Neural cell (in vitro differentiated cells): ENCODE measurements at regions not wholly inside any gene's neighbourhood (a gene's known extent, or its start where the extent isn't known, plus 50 kb on each side); places are given as distances from the start of the nearest gene placed in this dataset.

Experiments used
- H2AFZ ChIP-seq: fragments of 200-600, 300-800 bp; sonication (generic), shearing (Covaris generic); 2 replicates; pipeline ENCODE4 v1.6.0; 2014; ENCODE audit warnings: low read depth, mild to moderate bottlenecking, antibody characterized with exemption, low read length, moderate library complexity
- H3F3A ChIP-seq: fragments of 200-600 bp; shearing (Covaris generic); 2 replicates; pipeline ENCODE4 v1.6.1; 2016; ENCODE audit warnings: mild to moderate bottlenecking, moderate library complexity, mixed read lengths, antibody characterized with exemption, low read length; ENCODE audit not compliant: insufficient read depth, poor library complexity, severe bottlenecking
- H3K27ac ChIP-seq: fragments of 200-600, 300-800 bp; sonication (generic), shearing (Covaris generic); 2 replicates; pipeline ENCODE4 v1.5.1; 2014; ENCODE audit warnings: mild to moderate bottlenecking, low read length, moderate library complexity
- H3K27me3 ChIP-seq: fragments of 300-800, 200-600 bp; sonication (generic), shearing (Covaris generic); 2 replicates; pipeline ENCODE4 v1.6.0; 2014; ENCODE audit warnings: mild to moderate bottlenecking, low read depth, low read length, moderate library complexity; ENCODE audit not compliant: insufficient read depth
- H3K36me3 ChIP-seq: fragments of 300-800, 200-600 bp; sonication (generic), shearing (Covaris generic); 2 replicates; pipeline ENCODE4 v1.5.1; 2014; ENCODE audit warnings: mild to moderate bottlenecking, antibody characterized with exemption, low read length, moderate library complexity; ENCODE audit not compliant: insufficient read depth
- H3K4me2 ChIP-seq: fragments of 300-800, 200-600 bp; sonication (generic), shearing (Covaris generic); 2 replicates; pipeline ENCODE4 v1.6.0; 2014; ENCODE audit warnings: mild to moderate bottlenecking, low read length
- H3K4me3 ChIP-seq: fragments of 300-800, 200-600 bp; sonication (generic), shearing (Covaris generic); 2 replicates; pipeline ENCODE4 v1.5.1; 2014; ENCODE audit warnings: mild to moderate bottlenecking, low read length, moderate library complexity
- H3K79me2 ChIP-seq: fragments of 200-600 bp; shearing (Covaris generic); replicated peaks from 2 replicates; pipeline ENCODE4 v1.6.0; 2014; ENCODE audit warnings: mild to moderate bottlenecking, low read length, moderate library complexity; ENCODE audit not compliant: insufficient read depth
- H3K9ac ChIP-seq: fragments of 300-800, 200-600 bp; sonication (generic), shearing (Covaris generic); 2 replicates; pipeline ENCODE4 v1.6.1; 2016; ENCODE audit warnings: mild to moderate bottlenecking, low read length, mixed read lengths
- H3K9me2 ChIP-seq: fragments of 200-600 bp; shearing (Covaris generic); 2 replicates; pipeline ENCODE4 v1.6.1; 2016; ENCODE audit warnings: mild to moderate bottlenecking, low read length, mixed read lengths; ENCODE audit not compliant: insufficient read depth
- H3K9me3 ChIP-seq: fragments of 200-600, 300-800 bp; sonication (generic), shearing (Covaris generic); 2 replicates; pipeline ENCODE4 v1.6.1; 2016; ENCODE audit warnings: mild to moderate bottlenecking, mixed run types, low read length, moderate library complexity, mixed read lengths
- H4K20me1 ChIP-seq: fragments of 200-600 bp; shearing (Covaris generic); 2 replicates; pipeline ENCODE4 v1.6.1; 2016; ENCODE audit warnings: mild to moderate bottlenecking, mixed run types; ENCODE audit not compliant: insufficient read depth
- POLR2AphosphoS5 ChIP-seq: IDR thresholded peaks from 2 replicates; pipeline ENCODE4 v1.6.1; 2012
- RAD21 ChIP-seq: fragments of 450-650 bp; conservative IDR thresholded peaks from 2 replicates; pipeline ENCODE4 v1.6.1; 2014; ENCODE audit warnings: antibody characterized with exemption, mild to moderate bottlenecking, moderate library complexity
- SMC3 ChIP-seq: fragments of 450-650 bp; conservative IDR thresholded peaks from 2 replicates; pipeline ENCODE4 v1.6.1; 2014; ENCODE audit warnings: antibody characterized with exemption, mild to moderate bottlenecking, moderate library complexity; ENCODE audit not compliant: poor library complexity
- TAF1 ChIP-seq: IDR thresholded peaks from 2 replicates; pipeline ENCODE4 v1.6.1; 2012; ENCODE audit warnings: low read depth
- TF ChIP-seq, protein P1 (sequence below): IDR thresholded peaks from 2 replicates; pipeline ENCODE4 v1.6.1; 2012; ENCODE audit warnings: borderline replicate concordance
- TF ChIP-seq, protein P2 (sequence below): fragments of 450-650 bp; IDR thresholded peaks from 2 replicates; pipeline ENCODE4 v1.5.1; 2014; ENCODE audit warnings: antibody characterized with exemption, mild to moderate bottlenecking, moderate library complexity; ENCODE audit not compliant: poor library complexity, severe bottlenecking

DNA sequence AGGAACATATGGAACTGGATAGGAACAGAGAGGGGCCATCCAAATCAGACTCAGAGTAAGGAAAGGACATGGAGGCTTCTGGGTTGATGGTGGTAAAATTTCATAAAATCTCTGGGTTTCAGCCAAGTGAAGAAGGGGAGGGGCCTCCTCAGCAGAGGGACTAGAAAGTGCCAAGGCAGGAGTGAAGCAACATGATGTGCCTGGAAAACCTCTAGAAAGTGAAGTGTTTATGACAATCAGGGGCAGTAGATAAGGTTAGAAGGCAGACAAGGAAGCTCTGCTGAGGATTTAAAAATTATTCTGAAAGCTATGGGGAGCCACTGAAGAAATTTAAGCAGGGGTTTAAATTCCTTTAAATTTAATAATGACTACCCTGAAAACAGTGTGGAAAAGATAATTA is 126.0 kb upstream of the TENT5A start:
- no peak overlapping the region for H3K4me3 ChIP-seq
- no peak overlapping the region for H2AFZ ChIP-seq
- H3K9me2 ChIP-seq, result no peaks in the 10 kb centered on the region
- no peak overlapping the region for H3K4me2 ChIP-seq
- H3K27me3 ChIP-seq, result no peaks in the 10 kb centered on the region
- no peak overlapping the region for H3K27ac ChIP-seq
- H3K9ac ChIP-seq, result no peak overlapping the region
- no peaks in the 10 kb centered on the region for H4K20me1 ChIP-seq
- no peaks in the 10 kb centered on the region for H3K79me2 ChIP-seq
- H3F3A ChIP-seq, result no peaks in the 10 kb centered on the region
- H3K36me3 ChIP-seq, result no peaks in the 10 kb centered on the region
- TF ChIP-seq RAD21 (no peak), TAF1 (no peak)
- TF ChIP-seq, protein P1, sequence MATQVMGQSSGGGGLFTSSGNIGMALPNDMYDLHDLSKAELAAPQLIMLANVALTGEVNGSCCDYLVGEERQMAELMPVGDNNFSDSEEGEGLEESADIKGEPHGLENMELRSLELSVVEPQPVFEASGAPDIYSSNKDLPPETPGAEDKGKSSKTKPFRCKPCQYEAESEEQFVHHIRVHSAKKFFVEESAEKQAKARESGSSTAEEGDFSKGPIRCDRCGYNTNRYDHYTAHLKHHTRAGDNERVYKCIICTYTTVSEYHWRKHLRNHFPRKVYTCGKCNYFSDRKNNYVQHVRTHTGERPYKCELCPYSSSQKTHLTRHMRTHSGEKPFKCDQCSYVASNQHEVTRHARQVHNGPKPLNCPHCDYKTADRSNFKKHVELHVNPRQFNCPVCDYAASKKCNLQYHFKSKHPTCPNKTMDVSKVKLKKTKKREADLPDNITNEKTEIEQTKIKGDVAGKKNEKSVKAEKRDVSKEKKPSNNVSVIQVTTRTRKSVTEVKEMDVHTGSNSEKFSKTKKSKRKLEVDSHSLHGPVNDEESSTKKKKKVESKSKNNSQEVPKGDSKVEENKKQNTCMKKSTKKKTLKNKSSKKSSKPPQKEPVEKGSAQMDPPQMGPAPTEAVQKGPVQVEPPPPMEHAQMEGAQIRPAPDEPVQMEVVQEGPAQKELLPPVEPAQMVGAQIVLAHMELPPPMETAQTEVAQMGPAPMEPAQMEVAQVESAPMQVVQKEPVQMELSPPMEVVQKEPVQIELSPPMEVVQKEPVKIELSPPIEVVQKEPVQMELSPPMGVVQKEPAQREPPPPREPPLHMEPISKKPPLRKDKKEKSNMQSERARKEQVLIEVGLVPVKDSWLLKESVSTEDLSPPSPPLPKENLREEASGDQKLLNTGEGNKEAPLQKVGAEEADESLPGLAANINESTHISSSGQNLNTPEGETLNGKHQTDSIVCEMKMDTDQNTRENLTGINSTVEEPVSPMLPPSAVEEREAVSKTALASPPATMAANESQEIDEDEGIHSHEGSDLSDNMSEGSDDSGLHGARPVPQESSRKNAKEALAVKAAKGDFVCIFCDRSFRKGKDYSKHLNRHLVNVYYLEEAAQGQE, result no peak
- no peaks in the 10 kb centered on the region for H3K9me3 ChIP-seq

DNA sequence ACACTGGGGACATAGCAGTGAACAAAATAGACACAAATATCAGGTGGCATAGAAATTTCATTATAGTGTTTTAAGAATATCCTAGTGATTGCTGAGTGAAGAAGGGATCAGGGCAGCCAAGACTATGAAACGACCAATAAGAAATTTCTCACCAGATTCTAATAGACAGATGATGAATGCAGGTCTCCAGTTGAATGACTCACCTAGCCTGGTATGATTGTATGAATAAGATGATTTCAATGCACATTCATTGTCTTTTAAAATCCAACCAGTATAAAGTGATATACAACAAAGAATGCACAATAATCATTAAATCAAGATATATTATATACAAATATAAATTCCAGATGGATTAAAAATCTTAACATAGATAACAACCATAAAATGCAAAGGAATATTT is 124.5 kb upstream of the TENT5A start:
- H3K9me3 ChIP-seq, result no peaks in the 10 kb centered on the region
- H3K36me3 ChIP-seq, result no peaks in the 10 kb centered on the region
- H3K27me3 ChIP-seq, result no peaks in the 10 kb centered on the region
- no peak overlapping the region for H3K27ac ChIP-seq
- no peak overlapping the region for H2AFZ ChIP-seq
- no peaks in the 10 kb centered on the region for H4K20me1 ChIP-seq
- no peaks in the 10 kb centered on the region for H3F3A ChIP-seq
- TF ChIP-seq RAD21, result no peak
- TF ChIP-seq TAF1, result no peak
- TF ChIP-seq SMC3, result no peak
- TF ChIP-seq, protein P1, result no peak
- no peak for TF ChIP-seq POLR2AphosphoS5
- TF ChIP-seq, protein P2, sequence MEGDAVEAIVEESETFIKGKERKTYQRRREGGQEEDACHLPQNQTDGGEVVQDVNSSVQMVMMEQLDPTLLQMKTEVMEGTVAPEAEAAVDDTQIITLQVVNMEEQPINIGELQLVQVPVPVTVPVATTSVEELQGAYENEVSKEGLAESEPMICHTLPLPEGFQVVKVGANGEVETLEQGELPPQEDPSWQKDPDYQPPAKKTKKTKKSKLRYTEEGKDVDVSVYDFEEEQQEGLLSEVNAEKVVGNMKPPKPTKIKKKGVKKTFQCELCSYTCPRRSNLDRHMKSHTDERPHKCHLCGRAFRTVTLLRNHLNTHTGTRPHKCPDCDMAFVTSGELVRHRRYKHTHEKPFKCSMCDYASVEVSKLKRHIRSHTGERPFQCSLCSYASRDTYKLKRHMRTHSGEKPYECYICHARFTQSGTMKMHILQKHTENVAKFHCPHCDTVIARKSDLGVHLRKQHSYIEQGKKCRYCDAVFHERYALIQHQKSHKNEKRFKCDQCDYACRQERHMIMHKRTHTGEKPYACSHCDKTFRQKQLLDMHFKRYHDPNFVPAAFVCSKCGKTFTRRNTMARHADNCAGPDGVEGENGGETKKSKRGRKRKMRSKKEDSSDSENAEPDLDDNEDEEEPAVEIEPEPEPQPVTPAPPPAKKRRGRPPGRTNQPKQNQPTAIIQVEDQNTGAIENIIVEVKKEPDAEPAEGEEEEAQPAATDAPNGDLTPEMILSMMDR, result no peak
- no peaks in the 10 kb centered on the region for H3K9me2 ChIP-seq
- no peak overlapping the region for H3K4me3 ChIP-seq
- no peaks in the 10 kb centered on the region for H3K79me2 ChIP-seq
- no peak overlapping the region for H3K9ac ChIP-seq
- no peak overlapping the region for H3K4me2 ChIP-seq
